Sigmoid colon (tissue), 6 donors: ENCODE measurements at regions not wholly inside any gene's neighbourhood (a gene's known extent, or its start where the extent isn't known, plus 50 kb on each side); places are given as distances from the start of the nearest gene placed in this dataset.
A peak's percentile ranks its signal among the peaks of the same experiment; 100 is the strongest.

Experiments
- DNase-seq: peaks from one replicate; pipeline ENCODE4 v3.0.0-alpha.2; 2019
- H3K27ac ChIP-seq, 4 donors: fragments of 200-600 bp; sonication (generic); one replicate each; pipeline ENCODE4 v1.5.1; 2016 to 2019; ENCODE audit warnings: mild to moderate bottlenecking in 1 of 4
- H3K27me3 ChIP-seq, 3 donors: fragments of 200-600 bp; sonication (generic); one replicate each; pipeline ENCODE4 v1.5.1; 2019; ENCODE audit warnings: mild to moderate bottlenecking in 1 of 3
- H3K36me3 ChIP-seq, 4 donors: fragments of 200-600 bp; sonication (generic); one replicate each; pipeline ENCODE4 v1.5.1; 2016 to 2019
- H3K4me1 ChIP-seq, 4 donors: fragments of 200-600 bp; sonication (generic); one replicate each; pipeline ENCODE4 v1.5.1; 2017 to 2019
- H3K4me3 ChIP-seq, 4 donors: fragments of 200-600 bp; sonication (generic); one replicate each; pipeline ENCODE4 v1.5.1; 2017 to 2019; ENCODE audit warnings: mild to moderate bottlenecking in 2 of 4, moderate library complexity in 1 of 4
- H3K9me3 ChIP-seq, 4 donors: fragments of 200-600 bp in 3 of 4; sonication (generic) in 3 of 4; one replicate each; pipeline versions ENCODE4 v1.5.1 to v1.6.1; 2013 to 2019
- CTCF ChIP-seq, 4 experiments: fragments of 450-650 bp in 3 of 4; fragments of 200-600 bp in 1 of 4; IDR thresholded peaks; one replicate each; pipeline ENCODE4 v1.5.1; 2016 to 2019; ENCODE audit warnings: antibody characterized with exemption in 4 of 4, mild to moderate bottlenecking in 3 of 4, moderate library complexity in 2 of 4
- EP300 ChIP-seq, 4 donors: sonication (generic); formaldehyde crosslinking; IDR thresholded peaks; one replicate each; pipeline ENCODE4 v1.6.1; 2017; ENCODE audit warnings: antibody characterized with exemption in 4 of 4
- POLR2A ChIP-seq, 2 donors: fragments of 450-650 bp; IDR thresholded peaks; one replicate each; pipeline ENCODE4 v1.6.1; 2016; ENCODE audit warnings: antibody characterized with exemption in 2 of 2, mild to moderate bottlenecking in 2 of 2, moderate library complexity in 2 of 2
- POLR2AphosphoS5 ChIP-seq, 4 donors: sonication (generic); formaldehyde crosslinking; IDR thresholded peaks; one replicate each; pipeline ENCODE4 v1.6.1; 2017; ENCODE audit warnings: antibody characterized with exemption in 4 of 4
- WGBS, 2 donors: extraction: QIAGEN DNeasy Blood & Tissue Kit; methylation state at CpG; one replicate each; pipeline ENCODE4 v1.1.7; 2013; 5-methylcytosine and 5-hydroxymethylcytosine counted together
- intact Hi-C: fragments of 100-400 bp; cut with DNase I; formaldehyde crosslinking; loops from one replicate; pipeline ENCODE4 v1.15.1; 2023
- donor health status: healthy with polysubstance abuse.
- donor health status: healthy.

DNA sequence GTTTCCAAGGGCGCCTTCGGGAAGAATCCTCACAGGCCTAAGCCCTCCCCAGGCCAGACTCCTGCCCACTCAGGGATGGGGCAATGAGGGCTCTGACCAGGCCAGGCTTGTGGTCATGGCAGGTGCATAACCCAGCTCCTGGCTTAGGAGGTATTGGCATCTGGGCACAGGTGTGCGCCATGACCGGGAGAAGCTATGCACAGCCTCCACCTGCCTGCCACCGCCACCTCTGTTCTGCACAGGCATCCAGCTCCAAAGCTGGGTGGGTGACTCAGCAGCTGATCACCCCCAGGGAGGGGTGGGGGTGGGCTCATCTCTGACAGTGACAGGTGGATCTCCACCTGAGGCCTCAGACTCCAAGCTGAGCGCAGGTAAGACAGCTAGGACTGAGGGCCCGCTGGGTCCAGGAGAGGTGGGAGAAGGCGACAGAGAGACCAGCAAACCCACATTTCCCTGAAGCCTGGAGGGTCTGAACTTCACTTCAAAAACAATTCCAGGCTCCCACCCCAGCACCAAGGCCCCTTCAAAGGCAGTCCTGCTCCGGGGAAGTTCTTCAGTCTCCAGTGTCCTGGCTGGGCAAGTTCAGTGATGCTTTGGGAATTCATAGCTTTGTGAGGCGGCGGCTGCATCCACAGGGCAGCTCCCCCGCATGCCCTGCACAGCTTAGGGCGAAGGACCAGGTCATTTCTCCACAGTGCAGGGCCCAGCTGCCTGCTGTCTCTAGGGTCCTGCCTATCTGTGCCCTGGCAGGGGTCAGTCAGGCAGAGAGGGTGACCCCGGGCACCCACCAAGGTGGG, 121.6 kb upstream of the SMURF2 start:
- Histone ChIP-seq H3K9me3 (no peaks in the 10 kb centered on the region), H3K4me3 (no peak overlapping the region), H3K27ac (no peak overlapping the region), H3K27me3 (peaks cover 37 to 91% (median 70%) of the 10 kb centered on the region in 3 donors), H3K4me1 (peaks cover 0 to 35% (median 34%) of the 10 kb centered on the region in 4 donors), H3K36me3 (peaks cover 9 to 48% (median 26%) of the 10 kb centered on the region in 4 donors)
- intact Hi-C loops: no loop called here
- no peak for DNase-seq
- WGBS, 2 donors: 96 to 98% methylated on average over 14 of the region's 14 CpGs
- TF ChIP-seq POLR2A (IDR thresholded peaks at IDR 0.05) (no peak), EP300 (IDR thresholded peaks at IDR 0.05) (no peak), POLR2AphosphoS5 (IDR thresholded peaks at IDR 0.05) (no peak), CTCF (IDR thresholded peaks at IDR 0.05) (no peak)

GRCh38 chr17:64783031-64783461, 120.9 kb upstream of the SMURF2 start:
- no peak for DNase-seq
- intact Hi-C loops: no loop called here
- peaks cover 9 to 48% (median 26%) of the 10 kb centered on the region in 4 donors for H3K36me3 ChIP-seq

DNA sequence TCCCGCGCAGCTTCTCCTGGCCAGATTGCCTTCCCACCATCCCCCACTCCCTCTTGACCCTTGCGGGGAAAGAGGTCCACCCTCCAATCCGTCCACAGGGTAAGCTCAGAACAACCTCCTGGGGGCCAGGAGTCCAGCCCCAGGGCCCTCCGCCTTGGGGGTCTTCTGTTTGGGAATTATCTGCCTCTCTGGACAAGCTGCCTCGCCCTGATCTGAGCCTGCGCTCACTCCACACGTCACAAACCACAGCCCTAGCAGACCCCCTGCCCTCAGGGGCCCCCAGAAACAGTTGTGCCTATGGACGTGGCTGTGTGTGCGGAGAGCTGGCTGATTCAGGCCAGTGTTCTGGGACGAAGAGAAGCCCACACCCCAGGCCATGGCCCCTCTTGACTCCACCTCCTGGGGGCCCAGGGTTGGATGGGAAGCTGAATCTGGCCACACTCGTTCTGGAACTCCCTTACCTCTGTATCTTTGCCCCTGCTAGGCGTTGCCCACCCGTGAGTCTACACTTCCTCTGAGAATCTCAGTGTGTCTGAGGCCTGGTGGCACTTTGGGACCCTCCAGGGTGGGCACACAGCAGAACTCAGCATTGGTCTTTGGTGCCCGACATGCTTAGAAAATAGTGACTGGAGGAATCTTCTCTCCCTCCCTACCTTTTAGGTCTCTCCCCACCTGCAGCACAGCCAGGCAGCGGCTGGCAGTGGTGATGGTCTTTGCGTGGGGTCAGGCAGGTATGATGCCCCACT, 119.9 kb upstream of the SMURF2 start:
- Histone ChIP-seq H3K27me3 (peaks cover 46 to 94% (median 76%) of the 10 kb centered on the region in 3 donors), H3K9me3 (no peaks in the 10 kb centered on the region), H3K27ac (peak overlapping the region in 3 of 4 donors; percentile 10 to 57 (median 51)), H3K4me1 (peaks cover 0 to 53% (median 52%) of the 10 kb centered on the region in 4 donors), H3K4me3 (peak overlapping the region in 2 of 4 donors; percentile 43 to 45), H3K36me3 (peaks cover 9 to 42% (median 25%) of the 10 kb centered on the region in 4 donors)
- 75 to 79% methylated on average over 17 of the region's 17 CpGs for WGBS, 2 donors
- intact Hi-C loops: no loop called here
- peak; percentile 67 for DNase-seq
- TF ChIP-seq POLR2AphosphoS5 (IDR thresholded peaks at IDR 0.05): no peak
- no peak for TF ChIP-seq EP300 (IDR thresholded peaks at IDR 0.05)
- no peak for TF ChIP-seq CTCF (IDR thresholded peaks at IDR 0.05)
- TF ChIP-seq POLR2A (IDR thresholded peaks at IDR 0.05): no peak

More at GRCh38 chr17:64783031-64783461, 120.9 kb upstream of the SMURF2 start:
- peaks cover 44 to 98% (median 75%) of the 10 kb centered on the region in 3 donors for H3K27me3 ChIP-seq
- TF ChIP-seq EP300 (IDR thresholded peaks at IDR 0.05) (no peak), POLR2AphosphoS5 (IDR thresholded peaks at IDR 0.05) (no peak), POLR2A (IDR thresholded peaks at IDR 0.05) (no peak), CTCF (IDR thresholded peaks at IDR 0.05) (no peak)
- H3K4me1 ChIP-seq: peaks cover 0 to 42% (median 41%) of the 10 kb centered on the region in 4 donors
- no peaks in the 10 kb centered on the region for H3K9me3 ChIP-seq
- no peak overlapping the region for H3K4me3 ChIP-seq
- H3K27ac ChIP-seq: no peak overlapping the region
- 83 to 84% methylated on average over 6 of the region's 6 CpGs for WGBS, 2 donors

- DNase-seq: peak; percentile 77
- TF ChIP-seq CTCF (IDR thresholded peaks at IDR 0.05): no peak
- no peak for TF ChIP-seq POLR2AphosphoS5 (IDR thresholded peaks at IDR 0.05)
- TF ChIP-seq EP300 (IDR thresholded peaks at IDR 0.05): no peak
- no peak for TF ChIP-seq POLR2A (IDR thresholded peaks at IDR 0.05)
- Histone ChIP-seq H3K36me3 (peaks cover 9 to 34% (median 19%) of the 10 kb centered on the region in 4 donors), H3K4me3 (peak overlapping the region; percentile 18 to 45 (median 34)), H3K4me1 (peaks cover 0 to 61% (median 58%) of the 10 kb centered on the region in 4 donors), H3K9me3 (no peaks in the 10 kb centered on the region), H3K27me3 (peaks cover 46 to 86% (median 76%) of the 10 kb centered on the region in 3 donors), H3K27ac (peak overlapping the region; percentile 10 to 57 (median 49))
- 0 to 1% methylated on average over 69 of the region's 69 CpGs for WGBS, 2 donors
- intact Hi-C loops: no loop called here
These were observed 119.1 kb upstream of the SMURF2 start for GRCh38 chr17:64781014-64781756.
